DND-41 (cell line): ENCODE measurements at regions not wholly inside any gene's neighbourhood (a gene's known extent, or its start where the extent isn't known, plus 50 kb on each side); places are given as distances from the start of the nearest gene placed in this dataset.

Experiments
- ATAC-seq: fragments of 200-7000 bp; cut with Tn5 transposase; 3 replicates; pipeline ENCODE4 v1.9.1; 2021; ENCODE audit warnings: low read depth; ENCODE audit not compliant: insufficient read depth
- DNase-seq: peaks from one replicate; pipeline ENCODE4 v3.0.0-alpha.2; 2020
- H2AFZ ChIP-seq: 2 replicates; pipeline ENCODE4 v1.6.0; 2012; ENCODE audit warnings: low read depth, low read length
- H3K27ac ChIP-seq: 2 replicates; pipeline ENCODE4 v1.5.1; 2012; ENCODE audit warnings: low read length, inconsistent platforms
- H3K27me3 ChIP-seq: fragments of 200-600 bp; sonication (generic); 2 replicates; pipeline ENCODE4 v1.6.0; 2012; ENCODE audit warnings: low read length, mild to moderate bottlenecking, inconsistent platforms; ENCODE audit not compliant: insufficient read depth, poor library complexity
- H3K36me3 ChIP-seq: 2 replicates; pipeline ENCODE4 v1.5.1; 2012; ENCODE audit warnings: low read length, inconsistent platforms; ENCODE audit not compliant: insufficient read depth
- H3K4me1 ChIP-seq: 2 replicates; pipeline ENCODE4 v1.5.1; 2012; ENCODE audit warnings: mild to moderate bottlenecking, low read length; ENCODE audit not compliant: insufficient read depth
- H3K4me2 ChIP-seq: 2 replicates; pipeline ENCODE4 v1.6.0; 2012; ENCODE audit warnings: mild to moderate bottlenecking, moderate library complexity, low read length, inconsistent platforms; ENCODE audit not compliant: insufficient read depth
- H3K4me3 ChIP-seq, 2 experiments: fragments of 200-600 bp in 1 of 2; shearing (Covaris generic) in 1 of 2; 2 replicates each; pipeline ENCODE4 v1.5.1; 2012 to 2016; ENCODE audit warnings: inconsistent platforms in 2 of 2, low read length in 2 of 2, mild to moderate bottlenecking in 2 of 2, low read depth in 1 of 2, moderate library complexity in 1 of 2
- H3K79me2 ChIP-seq: 2 replicates; pipeline ENCODE4 v1.6.0; 2012; ENCODE audit warnings: low read length, inconsistent platforms; ENCODE audit not compliant: insufficient read depth
- H3K9ac ChIP-seq: 2 replicates; pipeline ENCODE4 v1.6.0; 2012; ENCODE audit warnings: low read depth, mild to moderate bottlenecking, inconsistent platforms, low read length, moderate library complexity
- H3K9me3 ChIP-seq: 2 replicates; pipeline ENCODE4 v1.5.1; 2012; ENCODE audit warnings: low read length, moderate library complexity, mild to moderate bottlenecking, inconsistent platforms; ENCODE audit not compliant: insufficient read depth, severe bottlenecking
- H4K20me1 ChIP-seq: 2 replicates; pipeline ENCODE4 v1.6.0; 2012; ENCODE audit warnings: low read length; ENCODE audit not compliant: insufficient read depth
- CTCF ChIP-seq: IDR thresholded peaks from 2 replicates; pipeline ENCODE4 v1.5.1; 2012; ENCODE audit warnings: borderline replicate concordance, low read length, moderate library complexity, mild to moderate bottlenecking; ENCODE audit not compliant: poor library complexity, severe bottlenecking; ENCODE audit errors: extremely low read depth
- EZH2 ChIP-seq: IDR thresholded peaks from 3 replicates; pipeline ENCODE4 v1.6.1; 2012; ENCODE audit warnings: borderline replicate concordance, low read depth, mild to moderate bottlenecking, moderate library complexity, low read length, inconsistent platforms; ENCODE audit not compliant: severe bottlenecking

GRCh38 chr4:108345862-108346817 is 177.4 kb upstream of the LEF1 start:
- peaks cover 65% of the 10 kb centered on the region for H3K4me1 ChIP-seq
- H3K9ac ChIP-seq, result peak overlapping the region; percentile 40
- H3K27me3 ChIP-seq, result no peaks in the 10 kb centered on the region
- no peak for DNase-seq
- peak overlapping the region; percentile 37 for H3K4me2 ChIP-seq
- ATAC-seq, result peak; percentile 81
- no peaks in the 10 kb centered on the region for H3K36me3 ChIP-seq
- H2AFZ ChIP-seq, result no peak overlapping the region
- no peak overlapping the region for H3K4me3 ChIP-seq
- TF ChIP-seq EZH2 (no peak), CTCF (no peak)
- H4K20me1 ChIP-seq, result no peaks in the 10 kb centered on the region
- H3K27ac ChIP-seq, result peak overlapping the region; percentile 87
- H3K79me2 ChIP-seq, result no peaks in the 10 kb centered on the region
- no peaks in the 10 kb centered on the region for H3K9me3 ChIP-seq

- Histone ChIP-seq H3K27ac (peak overlapping the region; percentile 70), H3K4me1 (peaks cover 54% of the 10 kb centered on the region), H3K4me2 (0 out of 2 replicates have a peak overlapping the region, but pooled peaks have one; percentile 7), H3K36me3 (no peaks in the 10 kb centered on the region), H3K4me3 (no peak overlapping the region), H2AFZ (peak overlapping the region; percentile 57), H3K9me3 (no peaks in the 10 kb centered on the region), H4K20me1 (no peaks in the 10 kb centered on the region), H3K9ac (no peak overlapping the region), H3K27me3 (no peaks in the 10 kb centered on the region), H3K79me2 (no peaks in the 10 kb centered on the region)
- peak; percentile 77 for ATAC-seq
- TF ChIP-seq CTCF, result peak; percentile 33
- no peak for TF ChIP-seq EZH2
- peak; percentile 63 for DNase-seq
Measured at GRCh38 chr4:108342325-108342970, 173.7 kb upstream of the LEF1 start.

GRCh38 chr4:108337923-108338322 is 169.2 kb upstream of the LEF1 start:
- H2AFZ ChIP-seq, result no peak overlapping the region
- no peaks in the 10 kb centered on the region for H3K27me3 ChIP-seq
- no peaks in the 10 kb centered on the region for H3K36me3 ChIP-seq
- no peaks in the 10 kb centered on the region for H3K9me3 ChIP-seq
- no peaks in the 10 kb centered on the region for H3K79me2 ChIP-seq
- TF ChIP-seq EZH2 (no peak), CTCF (no peak)
- H3K9ac ChIP-seq, result no peak overlapping the region
- peaks cover 27% of the 10 kb centered on the region for H3K4me1 ChIP-seq
- no peaks in the 10 kb centered on the region for H4K20me1 ChIP-seq
- no peak overlapping the region for H3K4me3 ChIP-seq
- no peak overlapping the region for H3K4me2 ChIP-seq
- ATAC-seq, result no peak
- no peak overlapping the region for H3K27ac ChIP-seq
- no peak for DNase-seq
